ENCODE measurements at regions not wholly inside any gene's neighbourhood (a gene's known extent, or its start where the extent isn't known, plus 50 kb on each side); places are given as distances from the start of the nearest gene placed in this dataset.
"Not testable (repeated sequence)": the region's sequence is repeated elsewhere in the genome, so short reads cannot be mapped to it uniquely, and the experiment has no call there.

DNA sequence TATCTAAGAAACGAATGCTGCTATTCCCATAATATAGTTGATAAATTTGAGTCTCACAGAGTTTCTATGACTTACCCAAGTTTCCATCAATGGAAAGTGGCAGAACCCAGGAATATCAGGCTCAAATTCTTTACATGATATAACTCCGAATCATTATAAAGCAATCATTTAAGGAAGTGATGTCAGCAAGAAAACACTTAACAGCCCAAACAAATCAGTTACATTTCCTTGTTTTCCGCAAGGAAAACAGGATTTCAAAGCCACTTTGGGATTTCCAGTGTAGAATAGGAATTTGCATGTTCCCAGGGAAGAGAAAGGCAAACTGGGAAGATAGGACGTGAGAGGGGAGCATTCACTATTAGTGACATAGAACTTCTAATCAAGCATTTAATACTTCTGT, 311.4 kb upstream of the GOT2 start:
- no peak for DNase-seq (ENCODE audit: low spot score)

DNA sequence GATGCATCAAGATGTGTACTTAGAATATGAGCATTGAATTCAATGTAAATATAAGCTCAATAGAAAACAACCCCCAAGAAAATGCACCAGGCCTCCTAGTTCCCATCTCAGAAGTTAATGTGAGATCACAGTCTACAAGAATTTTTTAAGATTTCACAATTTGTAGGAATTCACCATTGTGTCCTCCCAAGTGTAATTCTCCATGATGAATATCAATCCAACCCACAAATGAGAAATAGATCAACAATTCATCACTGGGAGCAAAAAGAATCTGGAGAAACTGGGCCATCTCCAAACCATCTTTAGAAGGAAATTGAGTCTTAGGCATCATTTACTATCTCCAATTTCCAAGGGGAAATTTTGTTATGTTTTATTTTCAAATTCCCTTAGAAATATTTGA, 310.5 kb upstream of the GOT2 start:
- DNase-seq (ENCODE audit: low spot score) = no peak

DNA sequence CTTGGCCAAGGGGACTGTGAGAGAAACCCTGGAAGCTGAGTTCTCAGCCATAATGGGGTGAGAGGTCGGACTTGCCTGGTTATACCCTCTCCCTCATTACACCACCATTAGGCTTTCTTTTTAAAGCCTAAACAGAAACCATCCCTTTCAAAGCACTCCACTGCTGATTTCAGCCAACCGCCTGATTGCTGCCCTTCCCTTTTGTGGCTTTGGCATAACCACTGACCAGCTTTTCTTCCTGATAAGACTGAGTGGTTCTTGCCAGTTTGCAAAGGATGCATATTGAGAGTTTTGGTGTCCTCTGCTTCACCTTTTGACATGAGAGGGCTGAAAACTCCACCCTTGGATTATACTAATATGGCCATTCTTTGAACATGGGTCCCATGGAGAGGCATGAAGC, 308.2 kb upstream of the GOT2 start:
- no peak for DNase-seq (ENCODE audit: low spot score)

DNA sequence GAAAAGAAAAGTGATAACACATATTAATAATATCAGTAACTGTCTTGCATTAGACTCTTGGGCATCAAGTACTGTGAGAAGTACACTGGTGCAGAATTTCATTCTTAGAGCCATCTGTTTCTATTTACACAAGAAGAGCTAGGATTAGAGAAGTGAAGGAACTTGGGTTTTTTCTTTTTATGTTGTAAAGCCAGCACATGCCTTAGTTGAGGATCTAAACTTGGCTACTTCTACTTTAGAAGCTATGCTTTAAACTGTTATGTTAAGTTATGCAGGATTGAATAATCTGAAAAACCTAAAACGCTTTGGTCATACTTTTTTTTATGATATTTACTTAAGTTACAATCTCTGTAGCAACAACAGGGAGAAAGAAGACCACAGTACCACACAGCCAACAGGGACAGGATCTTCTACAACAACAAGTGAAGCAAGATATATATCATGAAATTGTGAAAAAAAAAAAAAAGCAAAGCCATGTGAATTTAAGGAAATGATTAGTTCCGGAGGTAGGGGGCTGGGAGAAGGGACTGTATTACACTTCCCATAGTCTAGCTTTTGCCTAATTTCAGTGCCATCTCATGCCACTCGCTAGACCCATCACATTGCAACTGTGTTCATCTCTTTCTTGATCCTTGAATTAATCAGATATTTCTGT, 305.1 kb upstream of the GOT2 start:
- DNase-seq (ENCODE audit: low spot score) = no peak

DNA sequence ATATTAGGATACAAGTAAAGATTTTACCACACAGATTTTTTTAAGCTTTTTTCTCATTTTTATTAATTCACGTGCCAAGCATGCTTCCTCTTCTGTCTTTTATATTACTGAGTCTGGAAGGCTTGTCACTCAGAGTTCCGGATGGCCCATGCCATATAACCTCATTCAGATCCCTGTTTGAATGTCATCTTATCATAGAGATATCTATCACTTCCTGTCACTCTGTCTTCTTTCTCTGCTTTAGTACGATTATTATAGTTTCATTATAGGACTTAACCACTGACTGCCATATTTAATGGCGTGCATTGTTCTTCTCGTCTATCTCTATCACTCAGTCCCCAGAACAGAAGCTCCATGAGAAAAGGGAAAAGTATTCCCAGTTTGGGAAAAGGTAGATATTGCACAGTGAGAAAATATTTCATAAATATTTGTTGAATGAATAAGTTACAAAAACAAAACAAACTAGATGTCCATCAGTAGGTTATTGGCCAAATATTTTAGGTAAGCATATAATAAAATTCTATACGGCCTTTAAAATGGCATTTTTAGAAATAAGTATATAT, 296.9 kb upstream of the GOT2 start:
- DNase-seq (ENCODE audit: low spot score) = no peak

DNA sequence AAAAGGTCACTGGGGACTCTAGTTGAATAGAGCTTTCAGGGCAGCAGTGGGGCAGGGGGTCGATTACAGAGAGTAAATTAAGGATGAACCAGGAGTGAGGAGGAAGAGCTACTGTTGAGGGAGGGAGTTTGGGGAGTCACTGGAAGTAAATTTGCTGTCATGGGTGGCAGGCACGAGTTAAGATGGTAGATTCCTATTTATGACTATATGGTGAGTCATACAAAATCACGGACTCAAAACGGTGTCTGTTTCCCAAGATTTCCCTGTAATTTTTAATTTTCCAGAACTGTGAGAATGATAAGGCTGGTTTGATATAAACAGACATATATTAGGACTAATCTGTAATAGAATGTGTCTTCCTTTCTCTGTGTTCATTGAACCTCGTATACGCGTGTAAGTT, 287.6 kb upstream of the GOT2 start:
- no peak for DNase-seq (ENCODE audit: low spot score)

DNA sequence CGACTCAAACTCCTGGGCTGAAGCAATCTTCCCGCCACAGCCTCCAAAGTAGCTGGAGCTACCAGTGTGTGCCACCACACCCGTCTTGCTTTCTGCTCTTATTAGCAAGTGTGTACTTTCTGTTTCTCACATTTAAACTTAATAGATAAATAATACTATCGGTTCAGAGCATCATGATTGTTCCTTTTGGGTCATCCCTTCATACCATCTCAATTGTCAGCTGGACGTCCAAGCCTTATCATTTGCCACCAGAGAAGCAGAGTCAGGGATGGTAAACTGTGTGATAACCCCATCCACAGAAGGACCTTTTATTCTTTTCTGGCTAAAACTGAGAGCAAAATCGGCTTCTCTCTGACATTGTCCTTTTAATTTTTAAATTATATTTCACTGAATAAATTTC, 279.8 kb upstream of the GOT2 start:
- DNase-seq (ENCODE audit: low spot score) = no peak

DNA sequence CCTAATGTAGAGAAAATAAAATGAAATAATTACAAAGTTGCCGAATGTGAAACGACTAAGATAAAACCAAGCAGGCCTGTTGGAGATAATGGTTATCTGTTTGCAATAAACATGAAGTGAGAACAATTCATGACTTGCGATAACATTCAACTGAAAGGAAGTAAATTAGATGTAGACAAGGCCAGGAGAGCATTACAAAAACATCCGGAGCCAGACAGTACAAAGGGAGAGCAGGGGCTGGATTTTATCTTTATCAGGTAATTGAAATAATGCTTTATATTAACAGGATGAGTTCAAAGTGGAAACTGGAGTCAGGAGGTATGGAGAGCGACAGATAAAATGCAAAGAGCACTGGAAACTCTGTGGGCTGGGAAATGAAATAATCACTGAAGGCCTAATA, 265.6 kb upstream of the GOT2 start:
- no peak for DNase-seq (ENCODE audit: low spot score)

DNA sequence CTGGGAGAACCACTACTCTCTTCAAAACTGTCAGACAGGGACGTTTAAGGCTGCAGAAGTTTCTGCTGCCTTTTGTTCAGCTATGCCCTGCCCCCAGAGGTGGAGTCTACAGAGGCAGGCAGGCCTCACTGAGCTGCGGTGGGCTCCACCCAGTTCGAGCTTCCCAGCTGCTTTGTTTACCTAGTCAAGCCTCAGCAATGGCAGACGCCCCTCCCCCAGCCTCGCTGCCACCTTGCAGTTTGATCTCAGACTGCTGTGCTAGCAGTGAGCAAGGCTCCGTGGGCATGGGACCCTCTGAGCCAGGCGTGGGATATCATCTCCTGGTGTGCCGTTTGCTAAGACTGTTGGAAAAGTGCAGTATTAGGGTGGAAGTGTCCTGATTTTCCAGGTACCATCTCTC, 258.6 kb upstream of the GOT2 start:
- DNase-seq (ENCODE audit: low spot score) = not testable (repeated sequence)

DNA sequence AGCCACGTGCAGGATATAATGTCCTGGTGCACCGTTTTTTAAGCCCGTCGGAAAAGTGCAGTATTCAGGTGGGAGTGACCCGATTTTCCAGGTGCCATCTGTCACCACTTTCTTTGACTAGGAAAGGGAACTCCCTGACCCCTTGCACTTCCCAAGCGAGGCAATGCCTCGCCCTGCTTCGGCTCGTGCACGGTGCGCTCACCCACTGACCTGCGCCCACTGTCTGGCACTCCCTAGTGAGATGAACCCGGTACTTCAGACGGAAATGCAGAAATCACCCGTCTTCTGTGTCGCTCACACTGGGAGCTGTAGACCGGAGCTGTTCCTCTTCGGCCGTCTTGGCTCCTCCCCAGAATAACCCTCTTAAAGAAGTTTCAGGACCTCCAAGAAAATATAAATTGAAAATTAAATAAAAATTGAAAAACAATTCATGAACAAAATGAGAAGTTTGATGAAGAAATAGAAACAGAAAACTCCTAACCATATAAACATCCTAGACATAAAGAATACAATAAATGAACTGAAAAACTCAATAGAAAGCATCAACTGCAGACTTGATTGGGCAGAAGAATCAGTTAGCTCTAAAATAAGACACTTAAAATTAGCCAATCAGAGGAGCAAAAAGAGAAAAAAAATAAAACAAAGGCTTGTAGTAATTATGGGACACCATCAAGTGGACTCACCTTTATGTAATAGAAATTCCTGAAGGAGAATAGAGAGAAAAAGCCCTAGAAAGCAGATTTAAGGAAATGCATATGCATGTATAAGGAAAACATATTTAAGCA, 249.3 kb upstream of the GOT2 start:
- DNase-seq (ENCODE audit: low spot score) = not testable (repeated sequence)

DNA sequence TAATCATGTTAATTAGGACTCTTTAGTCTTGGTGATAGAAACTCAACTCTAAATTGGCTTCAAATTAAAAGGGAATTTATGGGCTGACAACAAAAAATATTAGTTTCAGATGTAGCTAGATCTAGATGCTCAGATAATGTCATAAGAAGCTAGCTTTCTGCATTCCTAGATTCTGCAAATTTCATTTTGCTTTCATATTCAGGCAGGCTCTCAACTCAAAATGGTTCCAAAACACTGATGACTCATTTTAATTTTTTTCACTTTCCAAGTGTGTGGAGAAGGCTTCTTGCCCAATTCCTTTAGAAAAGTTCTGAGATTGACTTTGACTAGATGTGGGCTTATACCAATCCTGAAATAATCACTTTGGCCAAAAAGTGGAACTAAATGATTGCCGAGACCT, 236.7 kb upstream of the GOT2 start:
- no peak for DNase-seq (ENCODE audit: low spot score)

DNA sequence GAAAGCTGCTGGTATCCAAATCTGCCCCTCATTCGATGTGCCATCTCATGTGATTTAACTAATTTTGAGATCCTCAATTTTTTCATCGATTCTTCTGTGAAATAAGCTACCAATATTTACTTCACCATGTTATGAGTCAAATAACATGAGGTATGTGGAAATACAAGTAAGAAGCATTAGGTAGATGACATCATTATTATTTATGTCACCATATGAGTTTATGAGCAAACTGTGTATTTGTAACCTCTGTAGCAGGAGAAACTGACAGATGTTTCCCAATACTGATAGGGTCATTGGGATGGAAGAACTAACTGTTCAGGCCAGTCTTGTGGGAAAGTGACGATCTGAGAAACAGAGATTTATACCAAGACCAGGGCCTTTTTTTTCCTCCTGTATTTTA, 229.4 kb upstream of the GOT2 start:
- DNase-seq (ENCODE audit: low spot score) = no peak

DNA sequence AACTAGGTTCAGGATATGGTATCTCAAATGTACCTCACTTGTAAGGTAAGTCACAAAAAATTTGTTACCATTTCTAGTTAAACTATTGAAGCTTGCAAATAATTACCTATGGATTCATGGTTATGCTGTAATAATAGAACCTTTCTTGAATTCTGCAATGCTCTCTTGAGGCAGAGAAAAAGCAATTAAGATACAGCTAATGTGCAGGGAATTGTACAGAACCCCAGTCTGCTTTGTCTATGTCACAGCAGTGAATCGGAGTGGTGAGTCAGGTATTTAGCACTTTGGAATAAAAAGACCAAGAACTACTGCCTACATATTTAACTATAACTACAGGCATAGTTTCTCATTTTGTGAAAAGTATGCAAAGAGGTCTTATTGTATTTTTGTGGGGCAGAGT, 228.7 kb upstream of the GOT2 start:
- no peak for DNase-seq (ENCODE audit: low spot score)

DNA sequence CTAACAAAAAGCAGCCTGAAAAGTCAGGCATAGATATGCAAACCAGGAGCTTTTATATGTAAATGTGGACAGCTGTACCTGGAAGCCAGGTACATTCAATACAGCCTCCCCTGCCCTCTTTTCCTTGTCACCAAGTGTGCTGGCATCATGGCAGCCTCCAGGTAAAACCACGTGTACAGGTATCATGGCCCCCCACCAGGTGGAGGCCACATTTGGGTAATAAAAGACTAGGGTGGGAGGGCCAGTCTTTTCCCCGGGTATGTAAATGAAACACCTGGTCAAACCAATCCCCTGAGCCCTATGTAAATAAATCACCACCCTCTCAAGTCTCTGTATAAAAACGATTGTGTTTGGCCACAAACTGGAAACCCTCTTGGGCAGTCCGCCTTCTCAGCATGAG, 226.4 kb upstream of the GOT2 start:
- no peak for DNase-seq (ENCODE audit: low spot score)

DNA sequence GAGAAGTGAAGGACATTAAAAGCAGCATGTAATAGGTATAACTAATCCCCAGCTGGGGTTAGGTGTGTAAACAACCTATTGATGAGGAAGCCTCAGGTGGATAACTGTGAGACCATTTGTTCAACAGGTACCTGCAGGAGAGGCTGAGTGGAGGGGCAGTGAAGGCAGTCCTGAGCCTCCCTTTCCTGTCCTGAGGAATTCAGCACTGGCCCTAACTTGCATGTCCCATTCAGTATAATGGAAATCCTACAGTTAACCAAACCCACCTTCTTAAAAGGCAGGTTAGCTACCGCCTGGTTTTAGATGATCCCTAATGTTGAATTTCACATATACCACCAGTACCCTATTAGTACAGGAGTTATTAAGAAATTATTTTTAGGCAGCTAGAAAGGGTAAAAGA, 225.9 kb upstream of the GOT2 start:
- DNase-seq (ENCODE audit: low spot score) = no peak

DNA sequence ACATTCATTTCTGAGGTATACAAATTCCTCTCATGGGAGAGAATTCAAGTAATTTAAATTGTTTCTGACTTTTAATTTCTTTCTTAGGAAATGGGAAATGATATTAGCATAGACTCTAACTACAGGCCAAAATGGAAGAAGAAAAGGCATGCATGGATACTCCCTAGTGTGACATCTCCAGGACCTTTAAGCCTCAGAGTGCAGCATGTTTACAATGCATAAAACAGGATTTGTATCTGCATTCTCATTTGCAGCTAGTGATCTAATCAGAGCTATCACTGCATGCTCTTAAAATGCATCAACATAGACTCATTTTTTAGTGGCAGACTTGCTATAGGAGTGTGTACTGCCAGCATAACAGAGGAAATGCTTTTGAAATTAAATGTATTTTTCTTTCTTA, 224.6 kb upstream of the GOT2 start:
- no peak for DNase-seq (ENCODE audit: low spot score)

DNA sequence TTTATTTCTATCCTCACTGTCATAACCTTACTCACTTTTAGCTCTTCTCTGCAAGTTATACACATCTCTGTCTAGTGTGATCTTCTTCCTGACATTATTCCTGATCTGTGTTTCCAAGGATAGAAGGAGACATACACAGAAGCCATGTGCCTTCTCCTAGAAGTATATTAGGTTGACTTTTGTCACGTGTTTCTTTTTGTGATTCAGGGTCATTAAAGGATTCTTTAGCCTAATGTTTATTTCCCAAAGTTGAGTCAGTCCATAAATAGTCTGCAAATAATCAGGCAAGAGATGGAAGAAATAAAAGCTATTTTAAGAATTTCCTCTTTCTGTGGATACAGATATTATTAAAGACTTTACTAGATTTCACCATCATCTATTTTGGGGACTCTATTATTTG, 214.1 kb upstream of the GOT2 start:
- no peak for DNase-seq (ENCODE audit: low spot score)

DNA sequence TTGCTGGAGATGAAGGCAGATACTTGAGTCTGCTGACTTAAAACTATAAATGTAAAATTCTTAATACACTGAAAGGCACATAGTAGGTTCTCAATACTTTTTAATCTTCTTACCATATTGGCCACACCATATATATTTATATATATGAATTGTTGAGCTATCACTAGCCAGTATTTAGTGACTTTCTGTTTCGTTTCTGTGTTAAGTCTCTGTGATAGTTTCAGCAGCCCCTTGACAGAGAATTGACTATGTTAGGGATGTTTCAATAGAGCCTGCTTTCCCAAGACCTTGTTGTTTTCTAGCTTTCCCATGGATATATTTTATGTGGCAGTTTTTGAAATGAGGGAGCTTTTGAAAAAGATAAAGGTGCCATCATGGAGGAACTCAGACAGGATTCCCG, 206.5 kb upstream of the GOT2 start:
- DNase-seq (ENCODE audit: low spot score) = no peak

DNA sequence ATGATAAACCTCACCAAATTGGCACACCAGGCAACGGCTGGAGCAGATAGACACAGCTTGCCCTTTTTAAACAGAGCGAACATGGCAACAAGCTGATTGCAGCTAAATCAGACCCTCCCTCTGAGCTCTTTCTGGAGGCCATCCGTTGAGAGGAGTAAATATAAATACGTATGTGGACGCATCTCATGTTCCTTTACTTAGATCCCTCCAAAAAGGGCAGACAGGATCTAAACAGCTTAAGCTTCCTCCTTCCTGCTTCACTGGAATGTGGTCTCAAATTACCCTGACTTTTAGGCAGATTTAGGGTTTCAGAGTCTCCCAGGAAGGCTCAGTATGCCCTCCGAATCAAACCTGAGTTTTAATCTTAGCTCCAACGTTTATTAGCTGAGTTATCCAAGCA, 204.7 kb upstream of the GOT2 start:
- DNase-seq (ENCODE audit: low spot score) = no peak

DNA sequence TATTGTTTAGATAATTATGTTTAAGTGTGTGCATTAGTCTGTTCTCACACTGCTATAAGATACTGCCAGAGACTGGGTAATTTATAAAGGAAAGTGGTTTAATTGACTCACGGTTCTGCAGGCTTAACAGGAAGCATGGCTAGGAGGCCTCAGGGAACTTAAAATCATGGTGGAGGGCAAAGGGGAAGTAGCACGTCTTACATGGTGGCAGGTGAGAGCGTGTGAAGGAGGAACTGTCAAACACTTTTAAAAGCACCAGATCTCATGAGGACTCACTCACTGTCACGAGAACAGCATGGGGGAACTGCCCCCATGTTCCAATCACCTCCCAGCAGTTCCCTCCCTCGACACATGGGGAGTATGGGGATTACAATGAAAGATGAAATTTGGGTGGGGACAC, 203.5 kb upstream of the GOT2 start:
- no peak for DNase-seq (ENCODE audit: low spot score)

DNA sequence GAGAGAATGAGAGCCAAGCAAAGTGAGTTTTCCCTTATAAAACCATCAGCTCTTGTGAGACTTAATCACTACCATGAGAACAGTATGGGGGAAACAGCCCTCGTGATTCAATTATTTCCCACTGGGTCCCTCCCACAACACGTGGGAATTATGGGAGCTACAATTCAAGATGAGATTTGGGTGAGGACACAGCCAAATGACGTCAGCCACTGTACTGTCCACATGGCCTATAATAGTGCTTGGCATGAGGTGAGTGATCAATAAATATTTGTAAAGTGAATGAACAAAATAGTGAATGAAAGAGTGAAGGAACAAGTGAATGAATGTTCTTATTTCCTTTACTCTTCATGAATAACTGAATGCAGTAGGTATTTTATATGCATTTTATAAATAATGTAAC, 199.1 kb upstream of the GOT2 start:
- DNase-seq (ENCODE audit: low spot score) = no peak

DNA sequence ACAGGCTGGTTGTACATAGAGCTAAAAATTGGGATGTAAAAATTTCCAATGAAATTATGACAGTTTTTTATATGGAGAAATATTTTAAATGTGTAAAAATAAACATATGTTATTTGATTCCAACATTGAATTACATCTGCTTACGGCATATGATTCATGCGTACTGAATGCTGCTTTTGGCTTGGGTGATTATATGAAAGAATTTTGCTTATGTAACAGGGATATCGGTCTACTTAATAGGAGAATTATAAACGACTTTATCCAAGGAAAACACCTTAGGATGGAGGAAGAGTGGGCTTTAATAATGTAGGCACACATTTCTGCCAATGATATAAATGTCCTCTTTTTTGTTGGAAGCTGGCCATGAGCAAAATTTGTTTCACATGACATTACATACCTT, 197.3 kb upstream of the GOT2 start:
- no peak for DNase-seq (ENCODE audit: low spot score)

DNA sequence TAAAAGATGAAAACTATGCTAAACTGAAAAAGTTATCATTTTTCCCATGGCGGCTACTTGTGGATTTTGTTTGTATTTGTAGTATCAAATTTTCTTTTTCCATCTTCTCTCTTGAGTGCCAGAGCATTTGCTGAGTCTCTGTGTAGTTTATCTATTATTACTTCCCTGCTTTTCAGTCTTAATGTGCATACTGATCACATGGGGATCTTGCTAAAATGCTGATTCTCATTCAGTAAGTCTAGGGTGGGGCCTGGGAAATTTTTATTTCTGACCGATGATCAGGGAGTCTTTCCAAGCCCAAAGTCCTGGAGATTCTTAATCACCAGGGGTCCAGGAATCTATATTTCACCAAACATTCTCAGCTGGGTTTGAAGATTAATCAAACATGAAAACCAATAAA, 189.0 kb upstream of the GOT2 start:
- no peak for DNase-seq (ENCODE audit: low spot score)

Measured in mesenteric fat pad (tissue), 1 donor.